ENCODE measurements at regions not wholly inside any gene's neighbourhood (a gene's known extent, or its start where the extent isn't known, plus 50 kb on each side); places are given as distances from the start of the nearest gene placed in this dataset.

DNA sequence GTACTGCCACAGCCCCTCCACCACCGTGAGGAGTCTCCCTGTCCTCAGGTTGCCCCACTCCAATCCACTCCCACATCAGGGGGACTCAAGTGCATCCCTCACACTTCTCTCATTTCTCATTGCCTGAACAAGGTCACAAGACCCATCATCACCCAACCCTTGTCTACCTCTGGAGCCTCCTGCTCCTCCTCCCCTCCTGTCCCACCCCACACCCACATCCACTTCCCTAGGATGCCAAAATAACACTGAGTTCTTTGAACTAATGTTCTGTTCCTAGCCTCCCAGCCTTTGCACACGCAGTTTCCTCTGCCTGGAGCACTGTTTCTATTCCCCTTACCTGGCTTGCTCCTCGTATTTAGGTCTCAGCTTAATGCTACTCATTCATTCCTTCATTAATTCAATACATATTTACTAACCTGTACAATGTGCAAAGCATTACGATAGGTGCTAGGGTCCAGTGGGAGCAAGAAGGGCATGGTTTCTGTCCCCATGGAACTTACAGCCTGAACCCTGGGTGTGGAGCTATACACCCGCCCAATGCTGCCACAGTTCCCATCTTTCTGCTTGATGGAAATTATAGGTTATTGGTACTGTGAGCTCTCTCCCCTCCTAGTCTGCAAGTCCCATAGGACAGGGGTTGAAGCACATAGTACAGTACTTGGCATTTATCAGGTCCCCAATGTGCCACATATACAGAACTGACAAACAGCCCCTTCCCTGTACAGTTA is 96.1 kb upstream of the GRIK3 start:
- DNase-seq: no peak

DNA sequence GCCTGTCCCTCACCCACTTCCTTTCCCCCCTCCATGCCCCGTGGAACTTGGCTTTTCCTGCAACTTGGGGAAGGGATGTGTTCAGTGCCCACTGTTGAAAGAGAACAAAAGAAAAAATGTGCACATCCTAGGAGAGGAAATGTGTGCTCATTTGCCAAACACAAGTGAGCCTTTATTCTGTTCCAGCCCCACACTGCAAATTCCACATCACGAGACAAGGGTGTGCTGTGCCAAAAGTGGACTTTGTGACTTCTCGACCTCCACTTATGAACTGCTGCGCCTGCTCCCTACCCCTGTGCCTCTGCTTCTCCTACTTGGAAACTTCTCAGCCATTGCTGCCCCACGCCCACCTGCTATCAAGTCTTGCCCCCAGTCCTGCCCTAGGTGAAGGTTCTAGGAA is 97.0 kb upstream of the GRIK3 start:
- no peak for DNase-seq

DNA sequence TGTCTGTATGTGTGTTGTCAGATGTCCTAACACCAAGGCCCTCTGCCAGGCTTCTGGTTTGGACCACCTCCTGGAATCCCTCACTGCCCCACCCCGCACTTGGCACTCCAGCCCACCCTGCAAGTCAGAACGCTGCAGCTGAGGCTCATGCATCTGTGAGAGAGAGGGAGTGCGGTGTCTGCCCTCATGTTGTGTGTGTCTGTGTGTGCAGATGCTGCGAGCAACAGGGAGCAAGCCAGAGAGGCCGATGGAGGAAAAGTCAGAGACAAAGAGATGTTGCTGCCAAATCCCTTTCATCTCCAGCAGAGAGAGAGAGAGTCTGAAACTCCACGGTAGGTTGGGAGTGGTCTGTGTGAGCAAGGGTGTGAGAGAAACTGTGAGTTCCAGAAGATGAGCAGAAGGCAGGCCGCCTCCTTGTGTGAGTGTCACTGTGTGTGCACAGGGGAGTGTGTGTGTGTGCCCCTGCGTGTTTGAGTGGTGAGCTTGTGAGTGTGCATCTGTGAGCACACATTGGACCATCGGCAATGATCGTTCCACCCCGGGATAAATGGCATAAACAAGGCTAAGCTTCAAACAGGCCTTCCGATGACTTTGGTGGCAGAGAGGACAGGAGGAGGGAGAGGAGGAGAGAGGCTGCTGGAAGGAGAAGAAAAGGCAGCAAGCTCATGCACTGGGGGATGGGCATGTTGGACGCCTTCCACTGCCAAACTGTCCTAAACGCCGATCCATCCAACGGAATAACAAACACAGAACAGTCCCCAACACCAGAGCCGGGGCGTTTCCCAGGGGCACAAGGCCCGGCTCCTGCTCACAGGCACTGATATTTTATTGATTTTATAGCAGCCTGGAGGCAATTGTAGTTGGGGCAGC is 99.2 kb upstream of the GRIK3 start:
- DNase-seq: no peak

DNA sequence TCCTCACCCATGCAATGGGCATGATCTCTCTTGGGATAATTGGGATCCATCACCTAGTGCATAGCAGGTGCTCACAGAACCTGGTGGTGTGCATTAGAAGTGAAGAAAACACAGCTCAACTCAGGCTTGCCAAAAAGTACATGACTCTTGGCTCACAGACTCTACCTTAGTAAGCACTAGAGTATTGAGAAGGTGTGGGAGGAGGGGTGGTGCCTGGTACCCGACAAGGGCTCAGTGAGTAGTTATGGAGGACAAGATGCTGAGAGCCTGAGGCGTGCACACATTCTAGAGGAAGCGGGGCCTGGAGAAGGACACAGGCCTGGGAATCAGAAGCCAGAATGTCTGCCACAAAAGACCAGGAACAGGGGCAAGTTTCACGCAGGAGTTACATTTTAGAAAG is 100.3 kb upstream of the GRIK3 start:
- DNase-seq: no peak

DNA sequence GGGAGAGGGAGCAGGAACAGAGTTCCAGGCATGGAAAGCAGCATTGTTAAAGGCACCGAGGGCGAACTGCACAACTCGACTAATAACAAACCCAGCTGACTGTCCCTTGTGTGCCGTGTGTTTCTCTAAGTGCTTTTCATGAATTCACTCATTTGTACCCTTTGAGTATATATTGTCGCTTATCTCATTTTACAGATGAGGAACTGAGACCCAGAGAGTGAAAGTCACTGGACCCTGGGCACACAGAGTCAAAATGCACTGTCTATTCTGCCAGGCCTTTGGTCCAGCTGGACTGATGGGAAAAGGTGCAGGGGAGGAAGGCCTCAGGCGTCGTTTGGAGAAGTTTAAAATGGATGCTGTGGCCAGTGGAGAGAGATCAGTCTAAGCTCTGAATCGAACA is 100.7 kb upstream of the GRIK3 start:
- no peak for DNase-seq

DNA sequence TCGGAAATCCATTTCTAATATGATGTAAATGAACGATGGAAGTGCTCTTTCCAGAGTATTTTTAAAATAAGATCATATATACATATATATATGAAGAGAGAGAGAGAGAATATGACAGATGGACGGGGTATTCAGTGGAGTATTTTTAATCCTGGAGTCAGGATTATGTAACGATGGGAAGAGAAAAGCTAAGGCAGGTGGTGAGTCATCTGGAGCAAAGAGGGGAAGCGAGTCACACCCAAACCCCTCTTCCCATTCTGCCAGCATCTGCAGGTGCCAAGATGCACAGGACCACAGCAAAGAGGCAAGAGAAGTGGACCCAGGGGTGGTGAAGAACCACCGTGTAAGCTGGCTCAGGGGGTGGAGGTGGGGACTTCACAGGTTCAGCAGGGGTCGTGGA is 102.7 kb upstream of the GRIK3 start:
- no peak for DNase-seq

DNA sequence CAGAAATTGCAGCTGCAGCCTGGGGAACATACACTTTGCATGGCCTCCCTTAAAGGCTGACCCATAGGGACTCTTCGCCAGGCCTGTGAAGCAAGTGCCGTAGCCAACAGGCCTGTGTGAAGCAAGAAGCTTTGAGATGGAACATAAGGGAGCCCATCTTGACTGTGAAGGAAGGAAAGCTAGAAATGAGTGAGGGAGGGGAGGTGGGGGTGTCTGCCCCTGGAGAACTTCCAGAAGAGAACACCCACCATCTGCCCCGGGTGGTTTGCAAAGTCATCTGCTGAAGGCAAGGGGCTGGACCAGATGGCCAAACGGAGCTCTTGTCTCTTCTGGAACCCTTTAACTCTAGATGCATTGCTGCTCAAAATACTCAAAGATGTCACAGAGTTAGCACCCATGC is 103.3 kb upstream of the GRIK3 start:
- no peak for DNase-seq

DNA sequence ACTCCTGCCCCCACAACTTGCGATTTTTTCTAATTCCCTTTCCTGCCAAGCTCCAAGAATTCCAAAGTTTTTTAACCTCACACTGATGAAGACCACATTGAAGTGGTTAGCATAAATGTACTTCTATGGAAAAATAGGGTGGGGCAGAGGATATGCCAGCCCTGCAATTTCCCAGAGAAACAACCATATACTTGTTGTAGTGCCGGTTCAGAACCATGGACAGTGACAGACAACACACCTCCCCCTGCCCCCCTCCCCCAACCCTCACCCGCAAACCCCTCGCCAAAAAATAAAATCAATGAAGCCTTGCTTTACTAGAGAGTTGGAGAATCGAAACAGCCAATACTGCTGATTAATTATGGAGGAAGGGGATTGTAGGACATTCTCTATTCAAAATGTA is 109.5 kb upstream of the GRIK3 start:
- DNase-seq: no peak

DNA sequence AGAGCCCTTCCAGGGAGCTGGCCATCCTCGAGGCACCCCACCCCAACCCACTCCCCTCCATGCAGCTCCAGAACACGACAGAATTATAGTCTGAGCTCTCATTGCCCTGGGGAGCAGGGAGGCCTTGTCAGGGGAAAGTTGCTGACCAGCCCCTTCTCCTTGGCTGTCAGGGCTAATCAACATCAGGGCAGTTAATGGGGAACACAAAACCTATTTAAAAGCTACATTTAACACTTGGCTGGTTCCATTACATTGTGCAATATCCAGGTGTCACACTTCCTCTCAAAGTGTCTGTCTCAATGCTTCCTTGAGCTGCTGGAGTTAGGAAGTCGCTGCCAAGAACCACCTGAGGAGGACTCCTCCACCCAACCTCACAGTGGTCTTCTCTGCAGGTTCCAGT is 111.8 kb upstream of the GRIK3 start:
- no peak for DNase-seq

DNA sequence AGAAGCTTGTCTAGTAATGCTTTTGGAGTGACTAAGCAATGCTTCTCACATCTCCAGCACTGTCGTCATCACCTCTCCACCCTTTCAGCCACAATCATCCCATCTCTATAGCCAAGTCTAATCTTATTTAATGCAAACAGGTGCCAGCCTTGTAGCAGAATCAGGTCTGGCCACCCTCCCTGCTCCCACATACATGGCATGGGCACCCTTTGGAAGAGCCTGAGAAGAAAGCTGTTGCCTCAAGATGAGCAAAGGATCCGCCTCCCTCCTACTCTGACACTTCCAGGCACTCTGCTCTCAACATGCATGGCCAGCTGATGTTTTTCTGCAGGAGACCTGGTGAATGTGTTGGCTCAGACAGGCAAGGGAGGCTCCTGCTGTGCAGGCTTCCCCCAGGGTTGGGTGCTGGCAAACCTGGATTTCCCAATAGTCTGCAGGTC is 113.1 kb upstream of the GRIK3 start:
- DNase-seq: no peak

DNA sequence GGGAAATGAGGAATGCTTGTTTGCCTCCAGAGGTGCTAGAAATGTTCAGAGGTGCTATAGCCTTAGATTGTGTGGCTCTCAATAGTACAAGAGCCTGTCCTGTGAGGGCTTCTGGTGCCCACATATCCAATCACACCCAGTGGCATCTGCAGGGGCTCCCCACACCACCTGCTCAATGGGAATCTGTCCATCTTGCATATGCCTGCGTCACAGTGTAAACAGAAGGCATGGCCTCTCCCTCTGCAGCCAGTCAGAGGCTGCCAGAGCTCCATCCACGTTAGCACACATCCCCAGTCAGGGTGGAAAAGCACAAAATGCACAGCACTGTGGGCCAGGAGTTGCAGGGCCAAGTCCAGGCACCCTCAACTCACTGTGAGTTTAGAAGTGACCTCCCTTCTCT is 113.6 kb upstream of the GRIK3 start:
- DNase-seq: no peak

DNA sequence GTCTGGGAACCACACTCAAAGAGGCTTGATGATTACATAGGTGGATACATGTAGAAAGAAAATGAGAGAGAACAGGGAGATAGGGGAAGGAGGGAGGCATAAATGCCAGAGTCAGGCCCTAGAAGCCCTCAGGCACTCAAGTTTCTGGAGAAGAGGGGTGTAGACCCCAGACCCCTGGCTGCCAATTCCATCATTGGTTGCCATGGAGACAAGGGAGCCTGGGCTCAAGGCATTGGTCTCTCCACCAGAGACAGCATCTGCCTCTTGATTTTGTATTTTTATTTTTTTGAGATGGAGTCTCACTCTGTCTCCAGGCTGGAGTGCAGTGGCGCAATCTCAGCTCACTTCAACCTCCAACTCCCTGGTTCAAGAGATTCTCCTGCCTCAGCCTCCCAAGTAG is 114.3 kb upstream of the GRIK3 start:
- no peak for DNase-seq

DNA sequence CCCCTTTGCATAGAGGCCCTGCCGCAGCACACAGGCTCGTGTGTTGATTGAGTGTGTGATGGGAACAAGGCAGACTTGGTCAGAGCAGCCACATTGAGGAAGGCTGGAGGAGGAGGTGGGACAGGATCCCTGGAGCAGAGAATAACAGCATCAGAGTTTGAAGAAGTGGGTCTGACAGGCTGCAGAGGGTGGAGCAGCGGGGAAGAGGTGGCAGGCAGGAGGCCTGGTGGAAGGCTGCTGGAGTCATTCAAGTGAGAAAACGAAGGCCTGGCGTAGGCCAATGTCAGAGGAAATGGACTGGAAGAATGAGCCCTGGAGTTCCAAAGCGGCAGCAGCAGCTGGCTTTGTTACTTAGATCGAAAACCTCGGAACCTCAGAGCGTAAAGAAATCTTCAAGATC is 115.0 kb upstream of the GRIK3 start:
- DNase-seq: no peak

DNA sequence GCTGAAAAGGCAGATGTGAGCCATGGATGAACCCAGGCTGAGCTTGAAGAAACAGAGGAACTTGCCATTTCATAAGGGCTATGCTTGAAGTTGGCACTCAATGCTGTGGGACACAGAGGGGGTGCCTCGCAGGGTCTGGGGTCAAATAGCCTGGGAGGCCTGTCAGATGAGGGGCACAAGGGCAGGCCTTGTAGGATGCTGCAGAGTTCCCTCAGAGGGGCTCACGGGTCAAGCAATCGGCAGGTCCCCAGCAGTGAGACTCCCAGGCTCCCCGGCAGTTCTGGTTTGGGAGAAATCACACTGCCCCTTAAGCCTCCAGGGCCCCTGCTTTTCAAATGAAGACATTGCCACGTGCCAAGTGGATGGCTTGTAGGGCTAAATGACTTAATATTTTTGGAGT is 116.7 kb upstream of the GRIK3 start:
- DNase-seq: no peak

DNA sequence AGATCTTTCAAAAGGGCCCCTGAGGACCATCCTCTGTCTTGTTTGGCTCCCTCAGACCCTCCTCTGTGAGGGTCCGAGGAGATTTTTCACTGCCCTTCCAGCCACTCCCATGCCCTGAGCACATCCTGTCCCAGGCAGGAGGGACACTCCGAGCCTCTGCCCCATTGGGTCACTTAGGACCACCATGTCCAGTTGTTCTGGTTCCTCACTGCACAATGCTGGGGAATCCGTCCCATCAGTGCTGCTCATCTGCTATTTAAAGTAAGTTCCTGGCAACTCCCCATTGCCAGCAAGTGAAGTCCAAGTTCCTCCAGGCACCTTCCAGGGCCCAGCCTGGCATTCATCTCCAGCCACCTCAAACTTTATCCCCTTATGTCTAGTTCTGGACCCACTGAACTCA is 117.5 kb upstream of the GRIK3 start:
- DNase-seq: no peak

DNA sequence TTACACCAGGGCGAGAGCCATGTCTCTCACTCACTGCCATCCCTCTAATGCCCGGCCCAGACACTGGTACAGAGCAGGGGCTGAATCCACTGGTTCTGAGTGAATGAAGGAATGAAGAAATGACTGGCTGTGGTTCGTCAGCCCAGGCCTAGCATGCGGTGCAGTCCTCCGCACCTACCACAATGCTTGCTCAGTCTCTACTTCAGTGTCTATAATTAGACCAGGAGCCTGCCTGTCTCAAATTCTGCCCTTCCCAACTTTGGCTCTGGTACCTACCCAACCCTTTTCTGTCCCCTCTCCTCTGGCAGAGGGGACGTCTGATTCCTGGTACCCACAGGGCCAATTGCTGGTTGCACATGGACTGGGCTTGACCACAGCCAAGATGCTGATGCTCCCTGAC is 118.2 kb upstream of the GRIK3 start:
- DNase-seq: no peak

DNA sequence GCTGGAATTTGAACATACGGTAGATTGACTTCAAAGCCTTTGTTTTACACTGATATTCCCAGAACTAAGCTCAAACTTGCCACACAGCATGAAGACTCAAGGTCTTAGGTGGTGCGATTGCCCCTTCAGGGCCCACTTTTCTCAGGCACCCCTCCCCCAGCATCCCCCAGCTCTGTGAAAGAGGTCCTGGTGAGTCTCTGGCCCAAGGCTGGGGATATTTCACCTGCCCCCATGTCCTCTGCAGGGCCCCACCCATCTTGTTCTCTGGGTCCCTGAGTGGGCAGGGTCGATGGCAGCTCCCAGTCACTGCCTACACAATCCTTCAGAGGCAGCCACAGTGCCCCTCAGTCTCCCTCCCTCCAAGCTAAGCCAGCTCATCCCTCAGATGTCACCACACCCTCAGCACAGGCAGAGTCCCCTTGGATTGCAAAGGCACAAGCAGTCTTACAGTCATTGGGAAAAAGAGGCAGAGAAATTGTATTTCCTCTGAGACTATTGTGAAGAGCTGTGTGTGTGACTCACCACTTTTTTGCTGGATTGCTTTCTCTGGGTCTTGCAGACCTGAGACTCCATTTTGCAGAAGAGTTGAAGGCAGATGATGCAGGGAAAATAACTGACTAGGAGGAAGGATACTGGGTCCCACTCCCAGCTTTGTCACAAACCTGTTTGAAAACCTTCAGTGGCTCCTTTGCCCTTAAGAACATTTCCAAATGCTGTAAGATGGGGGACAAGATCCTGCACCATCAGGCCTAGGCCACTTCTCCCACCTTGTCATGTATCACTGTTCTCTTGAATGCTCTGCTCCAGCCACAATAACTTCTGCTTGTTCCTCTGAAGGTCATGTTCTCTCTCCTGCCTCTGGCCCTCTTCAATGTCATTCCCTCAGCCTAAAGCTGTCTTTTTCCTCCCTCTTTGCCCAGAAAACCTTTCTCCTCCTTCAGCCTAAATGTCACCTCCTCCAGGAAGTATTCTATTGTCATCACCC is 119.1 kb upstream of the GRIK3 start:
- no peak for DNase-seq

DNA sequence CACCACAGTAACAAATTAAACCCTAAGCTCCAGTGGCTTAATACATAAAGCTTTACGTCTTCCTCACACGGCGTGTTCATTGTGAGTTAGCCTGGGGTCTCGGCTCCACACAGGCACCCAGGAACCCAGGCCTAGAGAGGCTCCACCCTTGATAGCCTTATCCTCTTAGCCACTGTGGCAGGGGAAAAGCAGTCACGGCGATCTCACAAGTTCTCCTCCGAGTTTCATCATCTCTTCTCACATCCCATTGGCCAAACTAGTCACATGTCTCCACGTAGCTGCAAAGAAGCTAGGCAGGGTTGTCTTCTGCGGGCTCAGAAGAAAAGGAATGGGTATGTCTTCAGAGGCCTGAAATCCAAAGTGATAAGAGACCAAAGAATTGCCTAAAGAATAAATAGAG is 122.3 kb upstream of the GRIK3 start:
- no peak for DNase-seq

DNA sequence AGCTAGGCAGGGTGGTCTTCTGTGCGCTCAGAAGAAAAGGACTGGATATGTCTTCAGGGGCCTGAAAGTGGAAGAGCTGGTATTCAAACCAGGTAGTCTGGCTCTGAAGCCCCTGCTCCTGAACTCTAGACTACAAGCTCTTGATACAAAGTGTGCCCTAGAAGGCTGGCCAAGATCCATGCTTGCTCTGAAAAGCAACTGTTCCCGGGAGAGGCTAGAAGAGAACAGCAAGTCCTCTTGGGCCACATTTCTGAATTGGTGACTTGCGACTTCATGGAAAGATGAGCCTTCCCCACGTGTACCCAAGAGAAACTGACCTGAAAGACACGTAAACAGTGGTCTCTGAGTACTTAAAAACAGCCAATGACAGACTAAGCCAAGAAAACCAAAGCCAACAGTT is 123.3 kb upstream of the GRIK3 start:
- no peak for DNase-seq

DNA sequence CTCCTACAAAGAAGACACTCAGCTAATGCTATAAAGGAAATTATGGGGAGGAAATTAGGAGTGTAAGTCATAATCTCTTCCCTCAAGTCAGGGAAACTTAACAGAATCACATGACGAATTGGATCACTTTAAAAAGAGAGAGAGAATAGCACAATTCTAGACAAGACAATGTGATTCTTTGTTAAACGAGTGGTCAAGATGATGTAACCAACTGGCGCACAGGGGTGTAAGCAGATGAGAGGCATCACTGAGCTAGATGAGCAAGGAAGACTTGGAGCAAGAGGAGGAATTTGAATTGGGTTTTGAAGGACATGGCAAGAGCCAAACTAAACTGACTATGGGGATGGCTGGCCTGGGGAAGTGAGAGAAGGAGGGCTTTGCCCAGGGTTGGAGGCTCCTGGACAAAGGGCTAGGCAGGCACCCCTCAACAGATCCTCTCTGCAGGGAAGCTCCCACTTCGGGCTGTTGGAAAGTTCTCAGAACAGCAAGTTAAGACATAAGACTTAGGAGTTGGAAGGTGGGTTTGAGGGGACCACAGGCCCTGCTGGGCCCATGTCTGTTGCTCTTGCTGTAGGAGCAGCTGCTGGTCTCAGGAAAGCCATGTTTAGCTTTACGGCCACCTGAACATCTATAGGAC is 123.9 kb upstream of the GRIK3 start:
- no peak for DNase-seq

DNA sequence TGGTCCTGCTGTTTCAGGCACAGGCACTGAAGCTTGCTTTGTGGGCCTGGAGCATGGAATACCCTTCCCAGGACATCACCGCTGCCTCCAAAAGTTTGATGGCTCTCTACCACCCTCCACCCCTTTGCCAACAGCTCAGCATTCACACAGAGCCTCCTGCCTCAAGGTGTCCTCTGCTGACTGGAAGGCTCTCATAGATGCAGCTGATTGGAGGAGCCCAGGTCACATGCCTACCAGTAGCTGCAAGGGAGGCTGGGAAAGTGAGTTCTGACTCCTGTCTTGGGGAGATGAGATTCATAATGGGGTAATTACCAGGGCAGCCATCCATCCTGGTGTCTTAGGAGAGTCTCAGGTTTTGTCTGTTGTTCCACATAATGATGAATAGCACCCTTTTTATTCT is 124.8 kb upstream of the GRIK3 start:
- no peak for DNase-seq

DNA sequence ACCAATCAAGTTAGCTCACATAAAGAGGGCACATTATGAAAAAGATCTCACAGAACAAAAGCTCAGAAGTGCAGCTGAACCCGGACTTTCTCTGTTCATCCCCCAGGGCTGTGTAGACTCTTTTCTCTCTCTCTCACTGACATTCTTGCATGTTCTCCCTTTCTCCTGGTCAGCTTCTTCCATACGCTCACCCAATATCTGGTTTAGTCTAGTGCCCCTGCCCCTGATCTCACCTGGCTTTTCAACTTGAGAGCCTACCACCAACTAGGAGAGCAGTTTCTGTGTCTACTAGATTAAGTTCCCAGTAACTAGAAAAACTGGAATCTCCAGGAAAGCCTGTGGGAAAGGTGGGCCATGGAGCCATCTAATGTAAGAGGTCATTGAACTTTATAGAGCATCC is 126.9 kb upstream of the GRIK3 start:
- DNase-seq: no peak

DNA sequence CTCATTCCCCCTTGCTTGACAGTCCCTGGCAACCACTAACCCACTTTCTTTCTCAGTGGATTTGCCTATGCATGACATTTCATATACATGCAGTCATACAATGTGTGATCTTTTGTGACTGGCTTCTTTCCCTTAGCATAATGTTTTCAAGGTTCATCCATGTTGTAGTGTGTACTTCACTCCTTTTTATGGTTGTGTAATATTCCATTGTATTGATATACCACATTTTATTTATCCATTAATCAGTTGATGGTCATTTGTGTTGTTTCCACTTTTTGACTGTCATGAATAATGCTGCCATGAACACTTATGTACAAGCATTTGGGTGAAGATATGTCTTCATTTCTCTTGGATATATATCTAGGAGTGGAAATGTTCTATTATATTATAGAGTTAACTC is 127.7 kb upstream of the GRIK3 start:
- no peak for DNase-seq

Data from AML-193 (cell line).